SK-N-SH (cell line): ENCODE measurements at regions not wholly inside any gene's neighbourhood (a gene's known extent, or its start where the extent isn't known, plus 50 kb on each side); places are given as distances from the start of the nearest gene placed in this dataset.

Source experiments
- CTCF ChIA-PET: fragments of 300-600, 350-600 bp; formaldehyde crosslinking; extraction: SDS; loops from one replicate; lab custom pipeline; 2021; lab: Yijun Ruan, JAX
- POLR2A ChIA-PET: fragments of 350-600 bp; sonication (Branson Sonifier 250); formaldehyde crosslinking; extraction: SDS; loops from one replicate; lab custom pipeline; 2020; ENCODE audit warnings: antibody characterized with exemption, inconsistent platforms; lab: Yijun Ruan, JAX
- DNase-seq: peaks from one replicate; pipeline ENCODE4 v3.0.0; 2012
- H2AFZ ChIP-seq: fragments of 200-600 bp; sonication (generic); 2 replicates; pipeline ENCODE4 v1.8.1; 2016; ENCODE audit warnings: antibody characterized with exemption, mild to moderate bottlenecking, low read depth
- H3F3A ChIP-seq: fragments of 200-600 bp; sonication (generic); replicated peaks from 2 replicates; pipeline ENCODE3; 2016; ENCODE audit warnings: antibody characterized with exemption, mild to moderate bottlenecking; ENCODE audit not compliant: insufficient read depth
- H3K27ac ChIP-seq, 2 experiments: fragments of 200-500 bp in 1 of 2; fragments of 200-600 bp in 1 of 2; sonication (Bioruptor generic) in 1 of 2; sonication (generic), shearing (Covaris generic) in 1 of 2; 2 replicates each; pipeline versions ENCODE4 v1.5.1 to v1.6.1; 2014 to 2016; ENCODE audit warnings: low read depth in 2 of 2, inconsistent platforms in 1 of 2, low read length in 1 of 2, mild to moderate bottlenecking in 1 of 2, mixed read lengths in 1 of 2
- H3K27me3 ChIP-seq: fragments of 200-600 bp; sonication (generic), shearing (Covaris generic); 2 replicates; pipeline ENCODE4 v1.6.1; 2016; ENCODE audit warnings: mixed run types; ENCODE audit not compliant: insufficient read depth
- H3K36me3 ChIP-seq, 2 experiments: fragments of 200-500 bp in 1 of 2; fragments of 200-600 bp in 1 of 2; sonication (Bioruptor generic) in 1 of 2; sonication (generic) in 1 of 2; replicated peaks in 1 of 2; 2 replicates each; pipeline versions ENCODE3 to v1.5.1; 2014 to 2016; ENCODE audit warnings: low read length in 1 of 2, mild to moderate bottlenecking in 1 of 2; ENCODE audit not compliant: insufficient read depth in 2 of 2, control insufficient read depth in 1 of 2
- H3K4me1 ChIP-seq, 2 experiments: fragments of 200-500 bp in 1 of 2; fragments of 200-600 bp in 1 of 2; sonication (Bioruptor generic) in 1 of 2; sonication (generic), shearing (Covaris generic) in 1 of 2; 2 replicates each; pipeline versions ENCODE4 v1.5.1 to v1.6.1; 2014 to 2016; ENCODE audit warnings: low read depth in 1 of 2, low read length in 1 of 2, mixed run types in 1 of 2; ENCODE audit not compliant: insufficient read depth in 2 of 2, control insufficient read depth in 1 of 2
- H3K4me2 ChIP-seq: fragments of 200-600 bp; sonication (generic), shearing (Covaris generic); 2 replicates; pipeline ENCODE4 v1.6.1; 2017; ENCODE audit warnings: mixed run types
- H3K4me3 ChIP-seq, 2 experiments: fragments of 200-500 bp in 1 of 2; fragments of 200-600 bp in 1 of 2; sonication (Bioruptor generic) in 1 of 2; sonication (generic), shearing (Covaris generic) in 1 of 2; 2 replicates each; pipeline versions ENCODE4 v1.5.1 to v1.8.1; 2014 to 2016; ENCODE audit warnings: low read depth in 2 of 2, inconsistent platforms in 1 of 2, low read length in 1 of 2, mild to moderate bottlenecking in 1 of 2, mixed read lengths in 1 of 2, moderate library complexity in 1 of 2
- H3K79me2 ChIP-seq: fragments of 200-600 bp; sonication (generic); 2 replicates; pipeline ENCODE4 v1.8.1; 2017; ENCODE audit warnings: mild to moderate bottlenecking; ENCODE audit not compliant: insufficient read depth
- H3K9ac ChIP-seq: fragments of 200-600 bp; sonication (generic); 2 replicates; pipeline ENCODE4 v1.6.1; 2017; ENCODE audit warnings: mixed run types
- H3K9me2 ChIP-seq: fragments of 200-600 bp; sonication (generic); 2 replicates; pipeline ENCODE4 v1.6.1; 2017; ENCODE audit warnings: mixed run types
- H3K9me3 ChIP-seq: fragments of 200-600 bp; sonication (generic); 2 replicates; pipeline ENCODE4 v1.6.1; 2017; ENCODE audit warnings: mixed run types, mild to moderate bottlenecking, moderate library complexity
- H4K20me1 ChIP-seq: fragments of 200-600 bp; sonication (generic); 2 replicates; pipeline ENCODE4 v1.6.1; 2017; ENCODE audit warnings: mild to moderate bottlenecking, mixed run types; ENCODE audit not compliant: insufficient read depth
- CHD2 ChIP-seq: fragments of 150-350 bp; IDR thresholded peaks from 2 replicates; pipeline ENCODE4 v1.6.1; 2018; ENCODE audit warnings: low read length; ENCODE audit not compliant: partially characterized antibody
- ELF1 ChIP-seq: IDR thresholded peaks from 2 replicates; pipeline ENCODE4 v1.4.0; 2012
- EP300 ChIP-seq, 2 experiments: IDR thresholded peaks; 2 replicates each; pipeline versions ENCODE4 v1.4.0 to v1.6.1; 2012; ENCODE audit warnings: borderline replicate concordance in 1 of 2, low read depth in 1 of 2, low read length in 1 of 2
- FOSL2 ChIP-seq: IDR thresholded peaks from 2 replicates; pipeline ENCODE4 v1.4.0; 2012; ENCODE audit warnings: low read depth, mild to moderate bottlenecking, moderate library complexity, borderline replicate concordance
- FOXJ3 ChIP-seq: sonication (generic); formaldehyde crosslinking; IDR thresholded peaks from 2 replicates; pipeline ENCODE4 v1.5.1; 2020; ENCODE audit warnings: mild to moderate bottlenecking, missing genetic modification reagents
- FOXM1 ChIP-seq: IDR thresholded peaks from 2 replicates; pipeline ENCODE4 v1.4.0; 2012; ENCODE audit warnings: low read depth, mild to moderate bottlenecking
- GATA2 ChIP-seq: sonication (generic); formaldehyde crosslinking; IDR thresholded peaks from 2 replicates; pipeline ENCODE4 v1.5.0; 2020; ENCODE audit warnings: mild to moderate bottlenecking, missing genetic modification reagents
- JUND ChIP-seq: IDR thresholded peaks from 2 replicates; pipeline ENCODE4 v1.4.0; 2012
- MAX ChIP-seq: IDR thresholded peaks from 2 replicates; pipeline ENCODE4 v1.4.0; 2012; ENCODE audit warnings: low read depth
- MXI1 ChIP-seq: IDR thresholded peaks from 2 replicates; pipeline ENCODE4 v1.6.1; 2012; ENCODE audit warnings: mild to moderate bottlenecking, low read depth, low read length, improper control_type of control experiment
- NFIC ChIP-seq: IDR thresholded peaks from 2 replicates; pipeline ENCODE4 v1.4.0; 2012; ENCODE audit warnings: borderline replicate concordance
- NRF1 ChIP-seq: IDR thresholded peaks from 2 replicates; pipeline ENCODE4 v1.6.1; 2012; ENCODE audit warnings: low read depth, mild to moderate bottlenecking, low read length
- POLR2AphosphoS5 ChIP-seq: IDR thresholded peaks from 2 replicates; pipeline ENCODE4 v1.6.1; 2012; ENCODE audit warnings: low read depth, low read length
- RCOR1 ChIP-seq: fragments of 150-350 bp; IDR thresholded peaks from 2 replicates; pipeline ENCODE4 v1.6.1; 2017; ENCODE audit warnings: antibody characterized with exemption, low read length
- REST ChIP-seq: IDR thresholded peaks from 2 replicates; pipeline ENCODE4 v1.6.1; 2012; ENCODE audit warnings: mild to moderate bottlenecking, low read depth, low read length, moderate library complexity
- SIN3A ChIP-seq: IDR thresholded peaks from 2 replicates; pipeline ENCODE4 v1.6.1; 2012; ENCODE audit warnings: low read depth, mild to moderate bottlenecking, low read length, moderate library complexity, borderline replicate concordance
- TAF1 ChIP-seq: IDR thresholded peaks from 2 replicates; pipeline ENCODE4 v1.6.1; 2012; ENCODE audit warnings: low read depth, mild to moderate bottlenecking, low read length, moderate library complexity, borderline replicate concordance
- TEAD4 ChIP-seq: IDR thresholded peaks from 2 replicates; pipeline ENCODE4 v1.4.0; 2012; ENCODE audit warnings: mild to moderate bottlenecking, borderline replicate concordance; ENCODE audit not compliant: insufficient read depth
- YY1 ChIP-seq: IDR thresholded peaks from 2 replicates; pipeline ENCODE4 v1.4.0; 2012; ENCODE audit warnings: low read depth, mild to moderate bottlenecking
- ZBTB33 ChIP-seq: IDR thresholded peaks from 2 replicates; pipeline ENCODE4 v1.4.0; 2012; ENCODE audit warnings: low read depth, borderline replicate concordance
- WGBS: methylation state at CpG from one replicate; pipeline ENCODE4 v1.1.6; 2017; ENCODE audit warnings: low lambda C conversion rate; 5-methylcytosine and 5-hydroxymethylcytosine counted together
- TF ChIP-seq, protein P1 (sequence below): fragments of 150-350 bp; IDR thresholded peaks from 2 replicates; pipeline ENCODE4 v1.6.1; 2016; ENCODE audit warnings: mild to moderate bottlenecking, low read depth, low read length

DNA sequence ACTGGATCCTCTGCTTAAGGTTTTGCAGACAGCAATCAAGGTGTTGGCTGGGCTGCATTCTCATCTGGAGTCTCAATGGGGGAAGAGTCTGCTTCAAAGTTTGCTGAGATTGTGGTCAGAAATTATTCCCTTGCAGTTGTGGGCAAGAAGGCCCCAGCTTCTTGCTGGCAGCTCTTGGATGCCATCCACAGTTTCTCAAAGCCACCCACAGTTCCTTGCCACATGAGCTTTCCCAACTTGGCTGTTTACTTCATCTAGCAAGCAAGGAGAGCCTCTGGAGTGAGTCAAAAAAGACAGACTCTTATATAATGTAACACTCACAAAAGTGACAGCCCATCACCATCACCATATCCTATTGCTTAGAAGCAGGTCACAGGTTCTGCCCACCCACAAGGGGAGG is 62.1 kb upstream of the ABHD2 start:
- no peaks in the 10 kb centered on the region for H3K9me3 ChIP-seq
- ChIA-PET CTCF (interaction anchor here (1.3 to 2.5 kb wide), 2 partner anchors 9 to 31 kb away, joined by 3 to 14 read pairs; no protein-coding TSS in a partner anchor), POLR2A (no interaction called here)
- no peaks in the 10 kb centered on the region for H3K79me2 ChIP-seq
- DNase-seq: no peak
- no peak overlapping the region for H3K4me3 ChIP-seq
- H3K27me3 ChIP-seq: no peaks in the 10 kb centered on the region
- no peaks in the 10 kb centered on the region for H3K4me1 ChIP-seq
- H4K20me1 ChIP-seq: no peaks in the 10 kb centered on the region
- TF ChIP-seq ZBTB33 (no peak), NFIC (no peak), RCOR1 (no peak)
- TF ChIP-seq, all 33 proteins: peak for 0
- H3F3A ChIP-seq: no peaks in the 10 kb centered on the region
- no peaks in the 10 kb centered on the region for H3K36me3 ChIP-seq
- H2AFZ ChIP-seq: no peak overlapping the region
- H3K9ac ChIP-seq: no peak overlapping the region
- H3K4me2 ChIP-seq: no peak overlapping the region
- no peaks in the 10 kb centered on the region for H3K9me2 ChIP-seq
- no peak overlapping the region for H3K27ac ChIP-seq

DNA sequence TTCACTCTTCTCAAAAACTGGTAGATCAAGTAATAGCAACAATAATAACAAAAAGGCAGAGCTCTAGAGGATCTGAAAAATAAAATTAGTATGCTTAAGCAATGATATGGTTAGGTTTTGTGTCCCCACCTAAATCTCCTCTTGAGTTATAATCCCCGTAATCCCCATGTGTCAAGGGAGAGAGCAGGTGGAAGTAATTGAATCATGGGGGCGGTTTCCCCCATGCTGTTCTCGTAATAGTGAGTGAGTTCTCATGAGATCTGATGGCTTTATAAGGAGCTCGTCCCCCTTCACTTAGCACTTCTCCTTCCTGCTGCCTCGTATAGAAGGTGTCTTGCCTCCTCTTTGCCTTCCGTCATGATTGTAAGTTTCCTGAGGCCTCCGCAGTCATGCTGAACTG is 60.2 kb upstream of the ABHD2 start:
- H2AFZ ChIP-seq: no peak overlapping the region
- H3K4me1 ChIP-seq: no peaks in the 10 kb centered on the region
- DNase-seq: no peak
- H3K4me3 ChIP-seq: no peak overlapping the region
- CTCF ChIA-PET: interaction anchor here (1.5 to 2.5 kb wide), 4 partner anchors 10 to 123 kb away, joined by 7 to 14 read pairs (median 8); no protein-coding TSS in a partner anchor
- no peaks in the 10 kb centered on the region for H3K79me2 ChIP-seq
- POLR2A ChIA-PET: no interaction called here
- H3K27me3 ChIP-seq: no peaks in the 10 kb centered on the region
- H3K36me3 ChIP-seq: no peaks in the 10 kb centered on the region
- H3F3A ChIP-seq: no peaks in the 10 kb centered on the region
- H3K27ac ChIP-seq: no peak overlapping the region
- no peak for TF ChIP-seq FOXJ3 (CRISPR knock-in tag)
- TF ChIP-seq REST: no peak
- no peak for TF ChIP-seq TAF1
- TF ChIP-seq MXI1: no peak
- no peak for TF ChIP-seq FOXM1
- TF ChIP-seq NRF1: no peak
- no peak for TF ChIP-seq TEAD4
- TF ChIP-seq JUND: no peak
- no peak for TF ChIP-seq ELF1
- TF ChIP-seq YY1: no peak
- no peak for TF ChIP-seq CHD2
- no peak for TF ChIP-seq FOSL2
- no peak for TF ChIP-seq GATA2 (CRISPR knock-in tag)
- TF ChIP-seq, protein P1, sequence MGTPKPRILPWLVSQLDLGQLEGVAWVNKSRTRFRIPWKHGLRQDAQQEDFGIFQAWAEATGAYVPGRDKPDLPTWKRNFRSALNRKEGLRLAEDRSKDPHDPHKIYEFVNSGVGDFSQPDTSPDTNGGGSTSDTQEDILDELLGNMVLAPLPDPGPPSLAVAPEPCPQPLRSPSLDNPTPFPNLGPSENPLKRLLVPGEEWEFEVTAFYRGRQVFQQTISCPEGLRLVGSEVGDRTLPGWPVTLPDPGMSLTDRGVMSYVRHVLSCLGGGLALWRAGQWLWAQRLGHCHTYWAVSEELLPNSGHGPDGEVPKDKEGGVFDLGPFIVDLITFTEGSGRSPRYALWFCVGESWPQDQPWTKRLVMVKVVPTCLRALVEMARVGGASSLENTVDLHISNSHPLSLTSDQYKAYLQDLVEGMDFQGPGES: no peak
- no peak for TF ChIP-seq RCOR1
- no peak for TF ChIP-seq SIN3A
- no peak for TF ChIP-seq POLR2AphosphoS5
- no peak for TF ChIP-seq MAX
- no peak for TF ChIP-seq EP300 (IDR thresholded peaks at IDR 0.05; ENCODE audit: borderline replicate concordance in 1 of 2, low read depth in 1 of 2, low read length in 1 of 2)
- H4K20me1 ChIP-seq: no peaks in the 10 kb centered on the region
- no peak overlapping the region for H3K9ac ChIP-seq
- H3K9me2 ChIP-seq: no peaks in the 10 kb centered on the region
- 62% methylated on average over 7 of the region's 7 CpGs for WGBS
- no peak overlapping the region for H3K4me2 ChIP-seq
- no peaks in the 10 kb centered on the region for H3K9me3 ChIP-seq
